ENCODE measurements at regions not wholly inside any gene's neighbourhood (a gene's known extent, or its start where the extent isn't known, plus 50 kb on each side); places are given as distances from the start of the nearest gene placed in this dataset.

DNA sequence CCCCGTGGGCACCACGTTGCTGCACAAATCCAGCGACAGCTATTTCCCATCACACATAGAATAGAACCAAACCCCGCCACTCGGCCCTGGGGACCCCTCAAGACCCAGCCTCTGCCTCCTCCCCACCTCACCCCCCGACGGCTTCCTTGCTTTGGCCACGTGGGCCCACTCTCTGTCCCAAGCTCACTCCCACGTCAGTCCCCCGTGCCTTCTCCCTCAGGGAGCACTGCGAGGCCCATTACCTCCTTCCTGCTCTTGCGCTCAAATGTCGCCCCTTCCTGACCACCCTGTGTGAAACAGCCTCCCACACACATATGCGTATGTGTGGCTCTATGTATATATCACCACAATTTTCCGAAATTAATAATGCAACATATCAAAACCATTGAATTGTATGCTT, 239.7 kb downstream of the SH3BP4 start:
- intact Hi-C loops (cut with micrococcal nuclease), result no loop called here
- H3K27ac Mint-ChIP-seq, result no peak overlapping the region
- POLR2A ChIA-PET, result no interaction called here

GRCh38 chr2:235191978-235192377, 240.2 kb downstream of the SH3BP4 start:
- CTCF ChIA-PET, result no interaction called here
- peaks cover 2% of the 10 kb centered on the region for H3K9me3 Mint-ChIP-seq
- H3K27ac Mint-ChIP-seq, result no peak overlapping the region
- POLR2A ChIA-PET, result no interaction called here
- H3K4me3 Mint-ChIP-seq, result no peak overlapping the region
- no peaks in the 10 kb centered on the region for H3K4me1 Mint-ChIP-seq (ENCODE audit: low read depth)
- H3K27me3 Mint-ChIP-seq, result peaks cover 14% of the 10 kb centered on the region
- no peaks in the 10 kb centered on the region for H3K36me3 Mint-ChIP-seq
- intact Hi-C loops (cut with micrococcal nuclease), result no loop called here
- no peak for DNase-seq

More for the DNA sequence above, 239.7 kb downstream of the SH3BP4 start:
- CTCF ChIA-PET, result no interaction called here
- Mint-ChIP-seq H3K4me1 (ENCODE audit: low read depth) (no peaks in the 10 kb centered on the region), H3K27me3 (peaks cover 14% of the 10 kb centered on the region), H3K36me3 (no peaks in the 10 kb centered on the region), H3K9me3 (peaks cover 2% of the 10 kb centered on the region), H3K4me3 (no peak overlapping the region)
- DNase-seq, result no peak

DNA sequence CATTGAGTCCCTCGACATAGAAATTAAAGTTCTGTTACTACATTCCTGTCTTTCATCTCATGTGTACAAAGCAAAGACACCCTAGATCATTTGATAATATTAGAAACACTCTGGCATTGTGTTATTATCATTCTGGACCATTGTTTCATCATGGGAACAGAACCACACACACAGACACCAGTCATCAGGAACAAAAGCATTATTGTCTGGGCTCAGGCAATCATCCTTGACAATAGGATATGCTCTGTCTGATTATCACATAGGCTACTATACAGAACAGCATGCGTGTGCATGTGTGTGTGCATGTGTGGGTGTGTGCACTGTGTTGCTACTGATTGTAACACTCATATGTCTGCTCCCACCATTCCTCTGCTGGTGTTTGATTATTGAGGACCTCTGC, 242.5 kb downstream of the SH3BP4 start:
- Mint-ChIP-seq H3K36me3 (no peaks in the 10 kb centered on the region), H3K9me3 (peaks cover 2% of the 10 kb centered on the region), H3K4me1 (ENCODE audit: low read depth) (no peaks in the 10 kb centered on the region), H3K27ac (no peak overlapping the region), H3K4me3 (no peak overlapping the region), H3K27me3 (peaks cover 14% of the 10 kb centered on the region)
- POLR2A ChIA-PET, result no interaction called here
- no peak for DNase-seq
- intact Hi-C loops (cut with micrococcal nuclease), result no loop called here
- CTCF ChIA-PET, result no interaction called here

DNA sequence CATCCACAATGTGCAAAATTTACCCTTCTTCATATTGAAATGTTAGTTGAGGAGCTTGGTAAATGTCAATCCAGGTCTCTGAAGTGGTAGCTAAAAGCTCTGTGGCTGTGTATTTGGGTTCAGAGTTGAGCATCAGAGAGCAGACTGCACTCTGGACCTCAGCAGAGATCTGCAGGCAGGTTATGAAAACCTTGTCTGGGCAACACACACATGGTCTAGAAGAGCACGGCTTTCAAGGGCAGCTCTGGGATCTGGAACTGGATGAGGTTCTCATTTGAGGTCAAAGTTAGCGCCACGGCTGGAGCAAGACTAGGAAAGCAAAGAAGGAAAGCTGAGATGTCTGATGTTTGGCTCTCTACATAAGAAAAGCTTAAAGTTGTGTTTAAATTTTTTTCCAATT, 243.0 kb downstream of the SH3BP4 start:
- H3K9me3 Mint-ChIP-seq, result peaks cover 2% of the 10 kb centered on the region
- POLR2A ChIA-PET, result no interaction called here
- DNase-seq, result no peak
- no peaks in the 10 kb centered on the region for H3K36me3 Mint-ChIP-seq
- H3K27me3 Mint-ChIP-seq, result peaks cover 14% of the 10 kb centered on the region
- intact Hi-C loops (cut with micrococcal nuclease), result no loop called here
- CTCF ChIA-PET, result interaction anchor here (0.6 kb wide), 1 partner anchor 11 kb away, joined by 3 read pairs; no protein-coding TSS in a partner anchor
- no peak overlapping the region for H3K27ac Mint-ChIP-seq
- H3K4me3 Mint-ChIP-seq, result no peak overlapping the region
- H3K4me1 Mint-ChIP-seq (ENCODE audit: low read depth), result no peaks in the 10 kb centered on the region

DNA sequence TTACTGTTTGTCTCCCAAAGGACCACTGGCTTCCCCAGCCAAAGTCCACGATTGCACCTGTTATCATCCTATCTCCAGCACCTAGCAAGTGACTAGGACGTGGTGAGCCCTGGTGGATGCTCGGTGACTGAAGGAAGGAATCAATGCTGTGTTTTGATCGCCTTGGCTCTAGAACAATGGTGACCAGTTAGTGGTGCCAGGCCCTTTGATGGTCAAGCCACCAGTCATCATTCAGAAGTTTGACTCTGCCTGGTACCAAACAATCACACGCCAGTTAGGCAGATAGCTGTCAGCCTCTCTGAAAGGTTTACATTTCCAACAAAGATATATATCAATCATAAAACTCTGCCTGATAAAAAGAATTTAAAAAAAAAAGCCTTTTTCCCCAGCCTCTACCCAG, 244.1 kb downstream of the SH3BP4 start:
- intact Hi-C loops (cut with micrococcal nuclease), result no loop called here
- H3K36me3 Mint-ChIP-seq, result no peaks in the 10 kb centered on the region
- no peaks in the 10 kb centered on the region for H3K4me1 Mint-ChIP-seq (ENCODE audit: low read depth)
- H3K9me3 Mint-ChIP-seq, result peaks cover 2% of the 10 kb centered on the region
- H3K27ac Mint-ChIP-seq, result no peak overlapping the region
- H3K27me3 Mint-ChIP-seq, result peaks cover 17% of the 10 kb centered on the region
- no peak for DNase-seq
- CTCF ChIA-PET, result no interaction called here
- H3K4me3 Mint-ChIP-seq, result no peak overlapping the region
- POLR2A ChIA-PET, result no interaction called here

- POLR2A ChIA-PET, result no interaction called here
- no peak overlapping the region for H3K4me3 Mint-ChIP-seq
- H3K27me3 Mint-ChIP-seq, result peaks cover 16% of the 10 kb centered on the region
- no peak overlapping the region for H3K27ac Mint-ChIP-seq
- no peaks in the 10 kb centered on the region for H3K4me1 Mint-ChIP-seq (ENCODE audit: low read depth)
- no peak for DNase-seq
- no peaks in the 10 kb centered on the region for H3K9me3 Mint-ChIP-seq
- no peaks in the 10 kb centered on the region for H3K36me3 Mint-ChIP-seq
- intact Hi-C loops (cut with micrococcal nuclease), result no loop called here
- CTCF ChIA-PET, result no interaction called here
Observed at GRCh38 chr2:235199128-235199527, 247.3 kb downstream of the SH3BP4 start.

GRCh38 chr2:235200216-235200615, 248.4 kb downstream of the SH3BP4 start:
- CTCF ChIA-PET, result no interaction called here
- Mint-ChIP-seq H3K4me3 (no peak overlapping the region), H3K9me3 (no peaks in the 10 kb centered on the region), H3K36me3 (no peaks in the 10 kb centered on the region), H3K4me1 (ENCODE audit: low read depth) (no peaks in the 10 kb centered on the region), H3K27me3 (peaks cover 13% of the 10 kb centered on the region), H3K27ac (no peak overlapping the region)
- POLR2A ChIA-PET, result no interaction called here
- intact Hi-C loops (cut with micrococcal nuclease), result no loop called here
- DNase-seq, result no peak

GRCh38 chr2:235201756-235202155, 249.9 kb downstream of the SH3BP4 start:
- Mint-ChIP-seq H3K4me1 (ENCODE audit: low read depth) (no peaks in the 10 kb centered on the region), H3K36me3 (no peaks in the 10 kb centered on the region), H3K4me3 (no peak overlapping the region), H3K27me3 (peaks cover 8% of the 10 kb centered on the region), H3K9me3 (no peaks in the 10 kb centered on the region), H3K27ac (no peak overlapping the region)
- CTCF ChIA-PET, result no interaction called here
- DNase-seq, result no peak
- POLR2A ChIA-PET, result no interaction called here
- intact Hi-C loops (cut with micrococcal nuclease), result no loop called here

DNA sequence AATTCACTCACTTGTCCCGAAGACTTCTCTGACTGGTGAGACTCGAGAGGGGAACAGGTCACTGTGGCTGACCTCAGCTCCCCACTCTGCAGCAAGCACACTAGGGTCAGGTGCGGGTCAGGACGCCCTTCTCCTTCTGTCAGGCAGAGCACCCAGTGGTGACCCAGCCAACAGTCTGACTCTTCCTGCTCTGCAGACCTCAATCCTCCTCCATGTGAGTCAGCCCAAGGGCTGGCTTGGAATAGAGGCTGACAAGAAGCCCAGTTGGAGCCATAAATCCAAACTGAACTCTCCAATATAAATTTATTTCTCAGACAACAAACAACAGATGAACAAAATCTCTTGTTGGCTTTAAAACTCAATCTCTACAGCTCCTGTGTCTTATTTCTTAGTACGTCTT, 253.1 kb downstream of the SH3BP4 start:
- CTCF ChIA-PET, result no interaction called here
- POLR2A ChIA-PET, result no interaction called here
- peaks cover 10% of the 10 kb centered on the region for H3K27me3 Mint-ChIP-seq

GRCh38 chr2:235206399-235206798, 254.6 kb downstream of the SH3BP4 start:
- H3K9me3 Mint-ChIP-seq, result peaks cover 3% of the 10 kb centered on the region
- POLR2A ChIA-PET, result no interaction called here
- no peak for DNase-seq
- CTCF ChIA-PET, result no interaction called here
- no peak overlapping the region for H3K4me3 Mint-ChIP-seq
- intact Hi-C loops (cut with micrococcal nuclease), result no loop called here
- H3K4me1 Mint-ChIP-seq (ENCODE audit: low read depth), result no peaks in the 10 kb centered on the region
- no peaks in the 10 kb centered on the region for H3K36me3 Mint-ChIP-seq
- H3K27ac Mint-ChIP-seq, result no peak overlapping the region
- peaks cover 9% of the 10 kb centered on the region for H3K27me3 Mint-ChIP-seq

More for the DNA sequence above, 253.1 kb downstream of the SH3BP4 start:
- Mint-ChIP-seq H3K27ac (no peak overlapping the region), H3K4me1 (ENCODE audit: low read depth) (no peaks in the 10 kb centered on the region), H3K36me3 (no peaks in the 10 kb centered on the region), H3K4me3 (no peak overlapping the region), H3K9me3 (peaks cover under 1% of the 10 kb centered on the region)
- intact Hi-C loops (cut with micrococcal nuclease), result no loop called here
- no peak for DNase-seq

- Mint-ChIP-seq H3K27ac (no peak overlapping the region), H3K27me3 (peaks cover 5% of the 10 kb centered on the region), H3K4me3 (no peak overlapping the region), H3K4me1 (ENCODE audit: low read depth) (no peaks in the 10 kb centered on the region), H3K9me3 (peaks cover 3% of the 10 kb centered on the region), H3K36me3 (no peaks in the 10 kb centered on the region)
- POLR2A ChIA-PET, result no interaction called here
- no peak for DNase-seq
- intact Hi-C loops (cut with micrococcal nuclease), result no loop called here
- CTCF ChIA-PET, result no interaction called here
Observed at GRCh38 chr2:235206980-235207579, 255.3 kb downstream of the SH3BP4 start.

DNA sequence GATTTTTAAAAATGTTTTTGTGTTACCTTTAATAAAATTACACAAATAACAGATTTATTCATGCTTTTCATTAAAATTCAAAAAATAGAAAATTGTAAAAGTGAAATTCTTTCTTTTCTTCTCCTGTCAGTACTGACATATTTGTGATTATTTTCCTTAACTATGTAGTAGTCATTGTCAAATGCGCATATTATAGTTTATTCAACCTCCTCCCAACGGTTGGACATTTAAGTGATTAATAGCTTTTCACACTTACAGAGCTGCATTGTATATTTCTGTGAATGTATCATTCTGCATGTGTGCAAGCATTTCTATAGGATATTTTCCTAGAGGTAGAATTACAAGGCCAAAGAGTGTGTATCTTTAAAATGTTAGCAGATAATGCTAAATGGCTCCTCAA, 259.2 kb downstream of the SH3BP4 start:
- H3K4me3 Mint-ChIP-seq, result no peak overlapping the region
- intact Hi-C loops (cut with micrococcal nuclease), result no loop called here
- no peak overlapping the region for H3K27ac Mint-ChIP-seq
- no peak for DNase-seq
- no peaks in the 10 kb centered on the region for H3K36me3 Mint-ChIP-seq
- CTCF ChIA-PET, result no interaction called here
- peaks cover 10% of the 10 kb centered on the region for H3K27me3 Mint-ChIP-seq
- H3K9me3 Mint-ChIP-seq, result peaks cover 3% of the 10 kb centered on the region
- POLR2A ChIA-PET, result no interaction called here
- H3K4me1 Mint-ChIP-seq (ENCODE audit: low read depth), result no peaks in the 10 kb centered on the region

DNA sequence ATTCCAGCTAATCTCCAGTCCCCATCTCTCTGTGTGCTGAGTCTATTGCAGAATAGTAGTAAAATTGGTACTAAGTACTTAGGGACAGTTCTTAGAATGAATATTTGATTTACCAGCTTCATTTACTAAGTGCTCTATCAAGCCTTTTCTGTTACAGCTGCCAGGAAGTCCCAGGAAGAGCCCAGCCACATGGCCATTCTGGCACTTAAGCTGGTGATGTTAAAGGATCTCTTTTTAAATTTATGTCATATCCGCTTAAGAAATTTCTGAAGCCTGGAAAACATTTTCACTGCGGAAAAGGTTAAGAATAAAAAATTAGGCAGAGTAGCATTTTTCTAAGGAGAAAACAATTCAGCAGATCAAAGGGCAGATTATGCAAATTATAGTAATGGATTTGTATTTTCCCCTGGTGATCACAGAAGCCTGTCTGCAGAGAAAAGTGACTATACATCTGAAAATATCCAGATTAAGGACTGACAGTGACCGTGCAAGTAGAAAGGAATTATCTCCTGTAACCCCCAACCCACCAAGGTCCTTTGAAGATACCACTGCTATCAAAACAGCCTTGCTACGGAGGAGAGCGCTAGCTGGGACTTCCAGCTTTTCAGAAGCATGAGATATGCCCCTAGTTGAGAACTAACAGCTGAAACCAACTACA, 260.8 kb downstream of the SH3BP4 start:
- ChIA-PET POLR2A (no interaction called here), CTCF (no interaction called here)
- H3K27ac Mint-ChIP-seq, result no peak overlapping the region
- H3K4me3 Mint-ChIP-seq, result no peak overlapping the region
- H3K9me3 Mint-ChIP-seq, result peaks cover 3% of the 10 kb centered on the region
- H3K36me3 Mint-ChIP-seq, result no peaks in the 10 kb centered on the region
- DNase-seq, result no peak
- intact Hi-C loops (cut with micrococcal nuclease), result no loop called here
- H3K27me3 Mint-ChIP-seq, result peaks cover 18% of the 10 kb centered on the region
- H3K4me1 Mint-ChIP-seq (ENCODE audit: low read depth), result no peaks in the 10 kb centered on the region

Measured in activated CD4-positive, alpha-beta memory T cell treated with anti-CD3 and anti-CD28 coated beads for 36 hours (primary cell).